ENCODE measurements at regions not wholly inside any gene's neighbourhood (a gene's known extent, or its start where the extent isn't known, plus 50 kb on each side); places are given as distances from the start of the nearest gene placed in this dataset.

DNA sequence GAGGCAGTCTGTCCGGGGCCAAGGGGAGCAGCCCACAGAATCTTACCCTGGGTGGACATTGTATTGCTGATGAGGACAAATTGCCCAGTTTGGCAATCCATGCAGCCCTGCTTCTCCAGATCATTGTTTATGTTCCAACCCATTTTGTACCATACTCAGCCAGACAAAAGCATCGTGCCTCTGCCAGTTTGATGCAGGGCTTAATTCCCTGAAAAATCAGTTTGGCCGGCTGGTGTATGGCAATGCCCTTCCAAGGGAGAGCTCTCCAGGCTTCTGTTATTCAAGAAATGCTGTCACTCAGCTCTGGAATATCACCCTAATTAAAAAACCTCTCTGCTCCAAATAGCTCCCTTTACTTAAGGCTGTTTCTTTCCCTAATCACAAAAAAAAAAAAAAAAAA, 697.7 kb downstream of the TBC1D22A start:
- Histone ChIP-seq H2BK12ac (ENCODE audit: low read length) (no peak overlapping the region), H3K18ac (ENCODE audit: low read length) (no peak overlapping the region)

DNA sequence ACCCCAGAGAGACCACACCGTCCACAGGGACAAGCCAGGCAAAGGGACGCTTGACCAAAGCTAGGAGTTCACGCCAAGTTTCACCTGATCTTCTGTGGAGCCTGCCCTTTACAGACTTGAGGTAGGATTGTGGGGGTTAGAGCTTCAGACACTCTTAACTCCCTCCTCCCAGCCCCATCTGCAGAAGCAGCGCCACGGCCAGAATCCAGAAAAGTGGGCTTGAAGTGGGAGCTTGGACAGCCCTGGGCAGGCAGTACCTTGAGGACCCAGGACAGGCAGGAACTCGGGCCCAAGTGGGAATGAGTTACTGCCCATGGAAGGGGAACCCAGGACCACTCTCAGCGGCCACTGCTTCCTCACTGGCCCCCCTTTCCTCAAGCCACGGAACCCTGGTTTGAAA, 695.9 kb downstream of the TBC1D22A start:
- no peaks in the 10 kb centered on the region for H3K79me1 ChIP-seq (ENCODE audit: low read depth, low read length)
- H3K4me2 ChIP-seq (ENCODE audit: insufficient read depth, low read length, poor library complexity, severe bottlenecking), result no peak overlapping the region
- no peak overlapping the region for H2AFZ ChIP-seq (ENCODE audit: low read length)
- no peak overlapping the region for H3K23ac ChIP-seq (ENCODE audit: low read depth, low read length, poor library complexity)
- H3K4ac ChIP-seq (ENCODE audit: low read length), result no peak overlapping the region
- no peak overlapping the region for H3K27ac ChIP-seq (replicated peaks; ENCODE audit: low read length)
- no peak overlapping the region for H2BK120ac ChIP-seq (ENCODE audit: low read depth, low read length)
- H3K4me3 ChIP-seq (ENCODE audit: low read length in 2 of 2), result no peak overlapping the region
- H2BK5ac ChIP-seq (ENCODE audit: low read length), result no peak overlapping the region
- no peak overlapping the region for H3K14ac ChIP-seq (ENCODE audit: low read length)
- no peak overlapping the region for H4K8ac ChIP-seq (ENCODE audit: low read depth, low read length)
- no peak for DNase-seq (ENCODE audit: low spot score)
- peaks cover 0 to 2% (median 2%) of the 10 kb centered on the region in 3 experiments for H3K27me3 ChIP-seq (ENCODE audit: control insufficient read depth in 3 of 3, insufficient read depth in 3 of 3, low read depth in 1 of 3, low read length in 3 of 3)
- H2BK15ac ChIP-seq (ENCODE audit: low read length), result no peak overlapping the region
- no peak overlapping the region for H2BK12ac ChIP-seq (ENCODE audit: low read length)
- no peak overlapping the region for H3K9ac ChIP-seq (ENCODE audit: low read depth, low read length, poor library complexity)
- H3K9me3 ChIP-seq (replicated peaks in 1 of 2; ENCODE audit: control insufficient read depth in 2 of 2, insufficient read depth in 1 of 2, low read depth in 1 of 2, low read length in 2 of 2), result peaks cover 0 to 45% of the 10 kb centered on the region in 2 donors
- H3K18ac ChIP-seq (ENCODE audit: low read length), result no peak overlapping the region
- WGBS, 2 donors (ENCODE audit: extremely low coverage in 2 of 2, insufficient read length in 2 of 2, insufficient replicate concordance in 1 of 2), result no CpG with 5 or more reads among the region's 8 CpGs
- H3K36me3 ChIP-seq (replicated peaks in 1 of 2; ENCODE audit: control insufficient read depth in 2 of 2, insufficient read depth in 2 of 2, low read length in 2 of 2), result no peaks in the 10 kb centered on the region
- H4K91ac ChIP-seq (ENCODE audit: low read depth, low read length, poor library complexity), result no peak overlapping the region
- H3K4me1 ChIP-seq (ENCODE audit: control insufficient read depth in 2 of 2, insufficient read depth in 1 of 2, low read depth in 1 of 2, low read length in 2 of 2), result no peaks in the 10 kb centered on the region
- no peak overlapping the region for H2AK5ac ChIP-seq (ENCODE audit: low read depth, low read length)

More for the DNA sequence above, 697.7 kb downstream of the TBC1D22A start:
- Histone ChIP-seq H3K79me1 (ENCODE audit: low read depth, low read length) (no peaks in the 10 kb centered on the region), H2BK120ac (ENCODE audit: low read depth, low read length) (no peak overlapping the region), H3K4me3 (ENCODE audit: low read length in 2 of 2) (no peak overlapping the region), H3K9me3 (replicated peaks in 1 of 2; ENCODE audit: control insufficient read depth in 2 of 2, insufficient read depth in 1 of 2, low read depth in 1 of 2, low read length in 2 of 2) (peaks cover 0 to 57% of the 10 kb centered on the region in 2 donors), H3K36me3 (replicated peaks in 1 of 2; ENCODE audit: control insufficient read depth in 2 of 2, insufficient read depth in 2 of 2, low read length in 2 of 2) (no peaks in the 10 kb centered on the region), H3K27ac (replicated peaks; ENCODE audit: low read length) (no peak overlapping the region), H3K23ac (ENCODE audit: low read depth, low read length, poor library complexity) (no peak overlapping the region), H3K9ac (ENCODE audit: low read depth, low read length, poor library complexity) (no peak overlapping the region), H2BK15ac (ENCODE audit: low read length) (no peak overlapping the region), H3K4me1 (ENCODE audit: control insufficient read depth in 2 of 2, insufficient read depth in 1 of 2, low read depth in 1 of 2, low read length in 2 of 2) (no peaks in the 10 kb centered on the region), H2AFZ (ENCODE audit: low read length) (no peak overlapping the region), H3K14ac (ENCODE audit: low read length) (no peak overlapping the region), H2AK5ac (ENCODE audit: low read depth, low read length) (no peak overlapping the region), H2BK5ac (ENCODE audit: low read length) (no peak overlapping the region), H4K91ac (ENCODE audit: low read depth, low read length, poor library complexity) (no peak overlapping the region), H3K27me3 (ENCODE audit: control insufficient read depth in 3 of 3, insufficient read depth in 3 of 3, low read depth in 1 of 3, low read length in 3 of 3) (peaks cover 0 to 2% (median 2%) of the 10 kb centered on the region in 3 experiments), H3K4me2 (ENCODE audit: insufficient read depth, low read length, poor library complexity, severe bottlenecking) (no peak overlapping the region), H3K4ac (ENCODE audit: low read length) (no peak overlapping the region), H4K8ac (ENCODE audit: low read depth, low read length) (no peak overlapping the region)
- no peak for DNase-seq (ENCODE audit: low spot score)
- WGBS, 2 donors (ENCODE audit: extremely low coverage in 2 of 2, insufficient read length in 2 of 2, insufficient replicate concordance in 1 of 2), result no CpG with 5 or more reads among the region's 3 CpGs

DNA sequence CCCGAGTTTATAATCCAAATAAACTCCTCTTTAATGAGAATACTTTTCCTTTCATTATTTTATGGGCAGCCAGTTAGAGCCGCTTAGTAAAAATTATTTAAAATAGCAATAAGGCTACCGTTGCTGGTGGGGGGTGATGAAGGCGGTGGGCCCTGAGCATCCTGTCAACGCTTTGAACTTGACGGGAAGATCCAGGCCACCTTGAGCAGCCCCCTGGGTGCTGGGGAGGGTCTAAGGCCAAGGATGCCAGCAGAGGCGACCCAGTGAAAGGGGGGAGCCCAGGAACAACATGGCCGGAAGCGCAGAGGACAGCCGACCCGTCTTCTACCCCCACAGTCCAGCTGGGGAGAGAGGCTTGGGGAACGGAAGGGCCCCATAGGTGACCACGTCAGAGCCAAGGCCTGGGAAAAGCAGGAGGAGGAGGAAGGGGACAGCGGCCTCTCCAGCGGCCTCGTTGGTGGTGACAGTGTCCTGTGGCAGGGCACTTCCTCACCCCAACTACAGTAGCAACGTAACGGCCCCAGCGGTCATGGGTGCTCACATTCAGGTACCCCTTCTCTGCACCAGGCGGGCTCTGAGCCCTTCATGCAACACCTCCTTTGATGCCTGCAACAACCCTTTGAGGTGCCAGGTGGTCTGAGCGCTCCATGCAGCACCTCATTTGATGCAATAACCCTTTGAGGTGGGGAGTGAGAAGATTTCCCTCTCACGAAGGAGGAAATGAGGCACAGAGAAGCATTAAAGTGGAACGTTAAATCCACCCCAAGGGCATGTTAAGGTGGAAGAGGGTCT, 695.3 kb downstream of the TBC1D22A start:
- no peak overlapping the region for H2AK5ac ChIP-seq (ENCODE audit: low read depth, low read length)
- H3K4me3 ChIP-seq (ENCODE audit: low read length in 2 of 2), result no peak overlapping the region
- H3K4me2 ChIP-seq (ENCODE audit: insufficient read depth, low read length, poor library complexity, severe bottlenecking), result no peak overlapping the region
- no peak overlapping the region for H4K91ac ChIP-seq (ENCODE audit: low read depth, low read length, poor library complexity)
- H3K79me1 ChIP-seq (ENCODE audit: low read depth, low read length), result no peaks in the 10 kb centered on the region
- H2BK15ac ChIP-seq (ENCODE audit: low read length), result no peak overlapping the region
- no peak overlapping the region for H2AFZ ChIP-seq (ENCODE audit: low read length)
- DNase-seq (ENCODE audit: low spot score), result no peak
- no peak overlapping the region for H3K4ac ChIP-seq (ENCODE audit: low read length)
- no peak overlapping the region for H2BK120ac ChIP-seq (ENCODE audit: low read depth, low read length)
- no peak overlapping the region for H2BK5ac ChIP-seq (ENCODE audit: low read length)
- no peak overlapping the region for H3K18ac ChIP-seq (ENCODE audit: low read length)
- no peak overlapping the region for H3K27ac ChIP-seq (replicated peaks; ENCODE audit: low read length)
- no peak overlapping the region for H3K9ac ChIP-seq (ENCODE audit: low read depth, low read length, poor library complexity)
- H3K9me3 ChIP-seq (replicated peaks in 1 of 2; ENCODE audit: control insufficient read depth in 2 of 2, insufficient read depth in 1 of 2, low read depth in 1 of 2, low read length in 2 of 2), result peaks cover 0 to 48% of the 10 kb centered on the region in 2 donors
- H3K23ac ChIP-seq (ENCODE audit: low read depth, low read length, poor library complexity), result no peak overlapping the region
- no peaks in the 10 kb centered on the region for H3K4me1 ChIP-seq (ENCODE audit: control insufficient read depth in 2 of 2, insufficient read depth in 1 of 2, low read depth in 1 of 2, low read length in 2 of 2)
- H3K27me3 ChIP-seq (ENCODE audit: control insufficient read depth in 3 of 3, insufficient read depth in 3 of 3, low read depth in 1 of 3, low read length in 3 of 3), result peaks cover 0 to 2% (median 2%) of the 10 kb centered on the region in 3 experiments
- H3K14ac ChIP-seq (ENCODE audit: low read length), result no peak overlapping the region
- H2BK12ac ChIP-seq (ENCODE audit: low read length), result no peak overlapping the region
- H3K36me3 ChIP-seq (replicated peaks in 1 of 2; ENCODE audit: control insufficient read depth in 2 of 2, insufficient read depth in 2 of 2, low read length in 2 of 2), result no peaks in the 10 kb centered on the region
- no CpG with 5 or more reads among the region's 23 CpGs for WGBS, 2 donors (ENCODE audit: extremely low coverage in 2 of 2, insufficient read length in 2 of 2, insufficient replicate concordance in 1 of 2)
- no peak overlapping the region for H4K8ac ChIP-seq (ENCODE audit: low read depth, low read length)

DNA sequence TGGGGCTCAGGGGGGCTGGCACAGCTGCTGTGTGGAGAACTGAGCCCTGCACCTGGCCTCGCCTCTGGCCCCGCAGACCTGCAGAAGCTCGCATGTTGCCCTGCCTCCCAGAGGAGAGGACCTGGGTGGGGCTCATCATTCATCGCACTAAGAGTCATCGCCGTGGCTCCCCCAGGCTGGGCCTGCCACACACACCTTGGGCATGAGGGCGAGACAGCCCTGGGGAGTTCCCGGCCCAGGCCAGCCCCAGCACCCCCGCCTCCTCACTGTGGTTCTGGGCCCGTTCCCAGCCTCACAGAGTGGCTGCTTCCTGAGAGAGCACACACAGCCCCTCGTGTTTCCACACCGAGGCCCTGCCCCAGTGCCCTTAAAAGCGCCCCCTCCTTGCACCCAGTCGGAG, 694.6 kb downstream of the TBC1D22A start:
- no peak for DNase-seq (ENCODE audit: low spot score)
- Histone ChIP-seq H3K14ac (ENCODE audit: low read length) (no peak overlapping the region), H2BK120ac (ENCODE audit: low read depth, low read length) (no peak overlapping the region), H4K91ac (ENCODE audit: low read depth, low read length, poor library complexity) (no peak overlapping the region), H2BK5ac (ENCODE audit: low read length) (no peak overlapping the region), H3K27ac (replicated peaks; ENCODE audit: low read length) (no peak overlapping the region), H2AFZ (ENCODE audit: low read length) (no peak overlapping the region), H3K4me3 (ENCODE audit: low read length in 2 of 2) (no peak overlapping the region), H3K23ac (ENCODE audit: low read depth, low read length, poor library complexity) (no peak overlapping the region), H3K36me3 (replicated peaks in 1 of 2; ENCODE audit: control insufficient read depth in 2 of 2, insufficient read depth in 2 of 2, low read length in 2 of 2) (no peaks in the 10 kb centered on the region), H4K8ac (ENCODE audit: low read depth, low read length) (no peak overlapping the region), H2AK5ac (ENCODE audit: low read depth, low read length) (no peak overlapping the region), H3K4ac (ENCODE audit: low read length) (no peak overlapping the region), H3K27me3 (ENCODE audit: control insufficient read depth in 3 of 3, insufficient read depth in 3 of 3, low read depth in 1 of 3, low read length in 3 of 3) (peaks cover 0 to 2% (median 2%) of the 10 kb centered on the region in 3 experiments), H2BK12ac (ENCODE audit: low read length) (no peak overlapping the region), H3K18ac (ENCODE audit: low read length) (no peak overlapping the region), H3K4me1 (ENCODE audit: control insufficient read depth in 2 of 2, insufficient read depth in 1 of 2, low read depth in 1 of 2, low read length in 2 of 2) (no peaks in the 10 kb centered on the region), H2BK15ac (ENCODE audit: low read length) (no peak overlapping the region), H3K4me2 (ENCODE audit: insufficient read depth, low read length, poor library complexity, severe bottlenecking) (no peak overlapping the region), H3K9me3 (replicated peaks in 1 of 2; ENCODE audit: control insufficient read depth in 2 of 2, insufficient read depth in 1 of 2, low read depth in 1 of 2, low read length in 2 of 2) (peaks cover 0 to 53% of the 10 kb centered on the region in 2 donors), H3K9ac (ENCODE audit: low read depth, low read length, poor library complexity) (no peak overlapping the region), H3K79me1 (ENCODE audit: low read depth, low read length) (no peaks in the 10 kb centered on the region)
- no CpG with 5 or more reads among the region's 14 CpGs for WGBS, 2 donors (ENCODE audit: extremely low coverage in 2 of 2, insufficient read length in 2 of 2, insufficient replicate concordance in 1 of 2)
